ENCODE measurements at regions not wholly inside any gene's neighbourhood (a gene's known extent, or its start where the extent isn't known, plus 50 kb on each side); places are given as distances from the start of the nearest gene placed in this dataset.

DNA sequence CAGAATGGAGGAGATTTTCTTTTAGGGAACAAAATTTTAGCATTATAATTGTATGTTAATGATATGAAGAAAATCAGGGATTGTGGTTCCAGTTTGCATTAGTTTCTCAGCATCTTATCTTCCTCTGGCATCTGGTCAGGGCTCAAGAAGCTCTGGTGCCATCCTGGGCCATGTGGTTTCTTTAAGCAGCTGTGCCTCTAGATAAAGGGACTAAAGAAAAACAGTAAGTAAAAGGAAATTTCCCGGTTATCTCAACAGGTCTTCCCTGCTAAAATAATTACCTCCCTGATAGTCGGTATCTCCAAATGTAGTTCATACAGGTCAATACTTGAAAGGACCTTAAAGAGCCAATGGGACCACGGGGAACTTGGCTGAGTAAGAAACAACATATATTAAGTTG lies 375.1 kb upstream of the RBMS3 start:
- Histone ChIP-seq H3K4me3 (no peak overlapping the region), H3K27me3 (no peaks in the 10 kb centered on the region), H3K4me1 (no peaks in the 10 kb centered on the region), H3K9me3 (no peaks in the 10 kb centered on the region), H3K36me3 (no peaks in the 10 kb centered on the region), H3K27ac (no peak overlapping the region)
- WGBS: 79% methylated on average over 3 of the region's 3 CpGs
- DNase-seq (ENCODE audit: low spot score in 2 of 2): no peak
- TF ChIP-seq POLR2A (IDR thresholded peaks at IDR 0.05) (no peak), POLR2AphosphoS5 (IDR thresholded peaks at IDR 0.05) (no peak)
- TF ChIP-seq, protein P1, sequence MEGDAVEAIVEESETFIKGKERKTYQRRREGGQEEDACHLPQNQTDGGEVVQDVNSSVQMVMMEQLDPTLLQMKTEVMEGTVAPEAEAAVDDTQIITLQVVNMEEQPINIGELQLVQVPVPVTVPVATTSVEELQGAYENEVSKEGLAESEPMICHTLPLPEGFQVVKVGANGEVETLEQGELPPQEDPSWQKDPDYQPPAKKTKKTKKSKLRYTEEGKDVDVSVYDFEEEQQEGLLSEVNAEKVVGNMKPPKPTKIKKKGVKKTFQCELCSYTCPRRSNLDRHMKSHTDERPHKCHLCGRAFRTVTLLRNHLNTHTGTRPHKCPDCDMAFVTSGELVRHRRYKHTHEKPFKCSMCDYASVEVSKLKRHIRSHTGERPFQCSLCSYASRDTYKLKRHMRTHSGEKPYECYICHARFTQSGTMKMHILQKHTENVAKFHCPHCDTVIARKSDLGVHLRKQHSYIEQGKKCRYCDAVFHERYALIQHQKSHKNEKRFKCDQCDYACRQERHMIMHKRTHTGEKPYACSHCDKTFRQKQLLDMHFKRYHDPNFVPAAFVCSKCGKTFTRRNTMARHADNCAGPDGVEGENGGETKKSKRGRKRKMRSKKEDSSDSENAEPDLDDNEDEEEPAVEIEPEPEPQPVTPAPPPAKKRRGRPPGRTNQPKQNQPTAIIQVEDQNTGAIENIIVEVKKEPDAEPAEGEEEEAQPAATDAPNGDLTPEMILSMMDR (IDR thresholded peaks at IDR 0.05): no peak

DNA sequence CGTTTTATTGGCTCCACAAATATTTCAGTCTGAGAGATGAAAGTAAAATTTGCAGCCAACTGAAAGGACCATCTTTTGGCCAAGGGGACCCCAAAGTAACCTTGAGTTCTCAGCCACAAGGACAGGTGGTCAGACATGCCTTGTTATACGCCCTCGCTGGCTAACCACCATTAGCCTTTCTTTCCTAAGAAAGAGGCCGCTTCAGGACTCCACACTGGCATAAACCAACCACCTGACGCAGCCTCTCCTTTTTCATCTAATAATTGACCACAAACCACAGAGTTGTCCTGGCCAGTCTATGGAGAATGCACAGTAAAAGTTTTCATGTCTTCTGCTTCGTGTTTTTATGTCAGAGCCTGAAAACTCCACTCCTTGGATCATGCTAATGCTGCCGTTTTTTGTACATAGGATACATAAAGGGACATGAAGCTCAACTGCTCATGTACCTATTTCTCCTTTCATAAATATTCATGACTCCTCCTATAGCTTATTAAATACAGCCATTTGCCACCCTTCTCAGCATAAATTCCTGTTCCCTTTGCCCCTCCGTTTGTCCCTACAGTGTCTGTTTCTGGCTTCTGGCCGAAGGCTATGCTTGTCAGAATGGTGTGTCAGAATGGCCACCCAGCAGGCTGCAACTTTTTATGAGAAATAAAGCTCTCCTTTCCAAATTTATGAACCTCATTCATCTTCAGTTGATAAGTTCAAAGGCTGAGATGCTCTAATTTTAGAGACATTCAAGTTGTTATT lies 374.1 kb upstream of the RBMS3 start:
- H3K9me3 ChIP-seq: no peaks in the 10 kb centered on the region
- no peak overlapping the region for H3K27ac ChIP-seq
- H3K36me3 ChIP-seq: no peaks in the 10 kb centered on the region
- no peaks in the 10 kb centered on the region for H3K4me1 ChIP-seq
- H3K27me3 ChIP-seq: no peaks in the 10 kb centered on the region
- no peak for DNase-seq (ENCODE audit: low spot score in 2 of 2)
- no peak overlapping the region for H3K4me3 ChIP-seq
- 81% methylated on average over 9 of the region's 9 CpGs for WGBS
- TF ChIP-seq POLR2AphosphoS5 (IDR thresholded peaks at IDR 0.05): no peak

DNA sequence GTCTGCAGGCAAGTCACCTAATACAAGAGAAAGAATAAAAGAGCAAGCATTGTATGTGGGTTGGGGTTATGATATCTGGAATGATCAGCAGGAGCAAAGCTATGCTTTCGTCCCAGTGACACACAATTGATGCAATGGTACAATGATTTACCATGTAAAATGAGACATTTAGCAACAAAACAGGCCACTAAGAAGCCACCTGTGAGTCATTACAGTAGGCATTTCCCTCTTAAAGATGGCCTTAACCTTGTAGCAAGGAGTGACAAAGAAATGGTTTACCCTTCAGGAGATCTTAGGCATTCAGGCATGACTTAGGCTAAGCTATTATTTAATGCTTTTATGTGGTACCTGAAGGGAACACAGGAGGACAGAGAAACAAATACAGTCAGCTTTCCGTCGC lies 373.3 kb upstream of the RBMS3 start:
- no peak overlapping the region for H3K27ac ChIP-seq
- no peaks in the 10 kb centered on the region for H3K4me1 ChIP-seq
- no peaks in the 10 kb centered on the region for H3K27me3 ChIP-seq
- no peak overlapping the region for H3K4me3 ChIP-seq
- DNase-seq (ENCODE audit: low spot score in 2 of 2): no peak
- WGBS: 97% methylated on average over 3 of the region's 3 CpGs
- TF ChIP-seq EP300 (IDR thresholded peaks at IDR 0.05) (no peak), POLR2A (IDR thresholded peaks at IDR 0.05) (no peak), POLR2AphosphoS5 (IDR thresholded peaks at IDR 0.05) (no peak)
- TF ChIP-seq, protein P1 (IDR thresholded peaks at IDR 0.05): no peak
- no peaks in the 10 kb centered on the region for H3K9me3 ChIP-seq
- no peaks in the 10 kb centered on the region for H3K36me3 ChIP-seq

DNA sequence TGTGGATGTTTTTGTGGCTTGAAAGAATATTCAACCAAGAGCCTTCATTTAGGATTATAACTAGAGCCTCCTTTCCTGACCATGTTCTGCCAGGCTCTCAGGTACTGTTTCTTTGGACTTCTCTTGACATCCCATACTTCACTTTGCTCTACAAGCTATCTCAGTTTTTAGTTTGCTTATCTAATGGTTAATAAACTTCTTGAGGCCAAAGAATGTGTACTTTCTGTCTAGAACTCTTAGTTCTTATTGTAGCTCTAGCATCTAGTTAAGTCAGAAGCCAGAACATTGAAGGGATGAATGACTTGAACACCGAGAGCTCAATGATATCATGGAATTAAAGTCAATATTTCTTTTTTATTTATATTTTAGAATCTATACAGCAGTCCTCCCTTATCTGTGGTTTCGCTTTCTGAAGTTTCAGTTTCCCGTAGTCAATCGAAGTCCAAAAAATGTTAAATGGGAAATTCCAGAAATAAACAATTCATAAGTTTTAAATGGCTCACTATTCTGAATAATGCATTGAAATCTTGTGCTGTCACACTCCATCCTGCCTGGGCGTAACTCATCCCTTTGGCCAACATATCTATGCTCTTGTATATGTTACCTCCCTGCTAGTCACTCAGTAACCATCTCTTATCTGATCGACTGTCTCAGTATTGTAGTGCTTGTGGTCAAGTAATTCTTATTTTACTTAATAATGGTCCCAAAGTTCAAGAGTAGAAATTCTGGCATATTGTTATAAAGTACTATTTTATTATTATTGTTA lies 368.6 kb upstream of the RBMS3 start:
- Histone ChIP-seq H3K4me1 (peaks cover 12% of the 10 kb centered on the region), H3K9me3 (no peaks in the 10 kb centered on the region), H3K27ac (no peak overlapping the region), H3K36me3 (no peaks in the 10 kb centered on the region), H3K27me3 (no peaks in the 10 kb centered on the region), H3K4me3 (no peak overlapping the region)
- TF ChIP-seq, protein P1 (IDR thresholded peaks at IDR 0.05): no peak
- DNase-seq (ENCODE audit: low spot score in 2 of 2): no peak
- 90% methylated on average over 6 of the region's 6 CpGs for WGBS

DNA sequence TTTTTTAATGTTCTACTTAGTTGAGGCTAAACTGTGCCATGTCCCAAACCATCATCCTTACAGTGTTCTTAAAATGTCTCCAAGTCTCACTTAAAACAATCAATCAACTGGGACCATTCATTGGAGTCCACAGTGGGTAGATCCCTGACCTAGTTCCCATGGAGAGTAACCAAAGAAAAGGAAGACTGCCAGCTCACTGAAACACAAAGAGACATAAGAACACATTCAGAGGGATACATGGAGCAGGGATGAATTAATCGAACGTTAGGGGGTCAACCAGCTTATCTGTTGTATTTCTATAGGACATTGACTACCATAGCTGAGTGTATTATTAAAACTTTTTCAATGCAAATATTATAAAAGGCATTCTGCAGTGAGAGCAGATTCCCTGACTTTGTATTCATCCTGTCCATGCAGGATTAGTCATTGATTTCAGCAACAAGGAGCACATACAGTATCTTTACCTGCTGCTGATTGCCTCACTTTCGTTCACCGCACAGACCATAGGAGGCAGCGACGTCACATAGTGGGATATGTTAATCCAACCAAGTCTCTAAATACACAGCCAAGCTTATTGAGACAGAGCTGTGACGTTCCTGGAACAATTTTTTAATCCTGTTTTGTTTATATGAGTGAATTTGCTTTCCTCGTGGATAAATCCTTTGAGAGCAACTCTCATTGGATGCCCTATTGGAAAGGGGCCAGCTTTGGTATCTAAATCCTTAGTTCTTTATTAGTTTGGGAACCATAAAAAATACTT lies 364.9 kb upstream of the RBMS3 start:
- DNase-seq (ENCODE audit: low spot score in 2 of 2): no peak
- TF ChIP-seq POLR2A (IDR thresholded peaks at IDR 0.05) (no peak), POLR2AphosphoS5 (IDR thresholded peaks at IDR 0.05) (no peak), EP300 (IDR thresholded peaks at IDR 0.05) (no peak)
- TF ChIP-seq, protein P1 (IDR thresholded peaks at IDR 0.05): no peak
- Histone ChIP-seq H3K9me3 (no peaks in the 10 kb centered on the region), H3K27me3 (no peaks in the 10 kb centered on the region), H3K36me3 (no peaks in the 10 kb centered on the region), H3K4me3 (peak overlapping the region; percentile 37), H3K27ac (no peak overlapping the region), H3K4me1 (peaks cover 12% of the 10 kb centered on the region)
- WGBS: 62% methylated on average over 8 of the region's 8 CpGs
